ENCODE measurements at regions not wholly inside any gene's neighbourhood (a gene's known extent, or its start where the extent isn't known, plus 50 kb on each side); places are given as distances from the start of the nearest gene placed in this dataset.

DNA sequence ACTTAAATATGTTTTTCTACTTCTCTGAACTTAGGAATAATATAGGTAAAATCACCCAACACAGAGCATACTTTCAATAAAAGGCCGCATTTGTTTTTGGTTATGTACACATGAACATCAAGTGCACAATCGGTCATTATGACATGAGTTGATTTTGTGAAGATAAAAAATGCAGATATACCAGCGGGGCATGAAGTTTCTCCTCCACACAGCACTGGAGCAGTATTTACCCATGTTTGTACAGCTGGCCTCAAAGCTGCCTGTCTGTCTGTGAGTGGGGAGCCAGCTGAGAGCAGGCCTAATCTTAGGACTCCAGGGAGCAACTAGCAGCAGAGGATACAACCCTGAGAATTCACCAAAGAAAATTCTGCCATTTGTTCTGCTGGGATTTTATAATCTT lies 206.5 kb downstream of the TPBG start:
- intact Hi-C loops (cut with DNase I): no loop called here
- no peak overlapping the region for H3K27ac ChIP-seq
- H3K4me3 ChIP-seq: no peak overlapping the region
- DNase-seq (ENCODE audit: low spot score in 2 of 2): no peak
- no peaks in the 10 kb centered on the region for H3K36me3 ChIP-seq
- H3K9me3 ChIP-seq: no peaks in the 10 kb centered on the region
- TF ChIP-seq, protein P1, sequence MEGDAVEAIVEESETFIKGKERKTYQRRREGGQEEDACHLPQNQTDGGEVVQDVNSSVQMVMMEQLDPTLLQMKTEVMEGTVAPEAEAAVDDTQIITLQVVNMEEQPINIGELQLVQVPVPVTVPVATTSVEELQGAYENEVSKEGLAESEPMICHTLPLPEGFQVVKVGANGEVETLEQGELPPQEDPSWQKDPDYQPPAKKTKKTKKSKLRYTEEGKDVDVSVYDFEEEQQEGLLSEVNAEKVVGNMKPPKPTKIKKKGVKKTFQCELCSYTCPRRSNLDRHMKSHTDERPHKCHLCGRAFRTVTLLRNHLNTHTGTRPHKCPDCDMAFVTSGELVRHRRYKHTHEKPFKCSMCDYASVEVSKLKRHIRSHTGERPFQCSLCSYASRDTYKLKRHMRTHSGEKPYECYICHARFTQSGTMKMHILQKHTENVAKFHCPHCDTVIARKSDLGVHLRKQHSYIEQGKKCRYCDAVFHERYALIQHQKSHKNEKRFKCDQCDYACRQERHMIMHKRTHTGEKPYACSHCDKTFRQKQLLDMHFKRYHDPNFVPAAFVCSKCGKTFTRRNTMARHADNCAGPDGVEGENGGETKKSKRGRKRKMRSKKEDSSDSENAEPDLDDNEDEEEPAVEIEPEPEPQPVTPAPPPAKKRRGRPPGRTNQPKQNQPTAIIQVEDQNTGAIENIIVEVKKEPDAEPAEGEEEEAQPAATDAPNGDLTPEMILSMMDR (IDR thresholded peaks at IDR 0.05): no peak
- H3K4me1 ChIP-seq: no peaks in the 10 kb centered on the region
- no peaks in the 10 kb centered on the region for H3K27me3 ChIP-seq

DNA sequence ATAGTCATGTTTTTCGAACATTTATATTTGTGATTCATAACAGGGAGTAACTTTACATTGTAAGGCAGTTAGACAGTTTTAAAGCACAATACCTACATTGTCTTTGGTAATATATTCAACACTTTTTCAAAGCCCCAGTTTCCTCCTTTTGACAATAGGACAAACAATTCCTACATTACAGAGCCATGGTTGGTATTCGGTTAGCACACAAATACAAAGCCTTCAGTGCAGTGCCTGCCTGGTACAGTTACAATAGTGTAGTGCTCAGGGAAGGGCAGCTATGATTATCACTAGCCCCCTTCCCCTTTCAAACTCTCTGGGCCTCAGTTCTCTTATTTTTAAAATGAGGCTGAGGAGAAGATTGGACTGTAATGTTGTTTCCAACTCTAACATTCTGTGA lies 207.8 kb downstream of the TPBG start:
- intact Hi-C loops (cut with DNase I): no loop called here
- DNase-seq (ENCODE audit: low spot score in 2 of 2): no peak
- H3K4me1 ChIP-seq: no peaks in the 10 kb centered on the region
- H3K4me3 ChIP-seq: no peak overlapping the region
- TF ChIP-seq, protein P1 (IDR thresholded peaks at IDR 0.05): no peak
- no peaks in the 10 kb centered on the region for H3K27me3 ChIP-seq
- no peaks in the 10 kb centered on the region for H3K9me3 ChIP-seq
- no peaks in the 10 kb centered on the region for H3K36me3 ChIP-seq
- H3K27ac ChIP-seq: no peak overlapping the region

DNA sequence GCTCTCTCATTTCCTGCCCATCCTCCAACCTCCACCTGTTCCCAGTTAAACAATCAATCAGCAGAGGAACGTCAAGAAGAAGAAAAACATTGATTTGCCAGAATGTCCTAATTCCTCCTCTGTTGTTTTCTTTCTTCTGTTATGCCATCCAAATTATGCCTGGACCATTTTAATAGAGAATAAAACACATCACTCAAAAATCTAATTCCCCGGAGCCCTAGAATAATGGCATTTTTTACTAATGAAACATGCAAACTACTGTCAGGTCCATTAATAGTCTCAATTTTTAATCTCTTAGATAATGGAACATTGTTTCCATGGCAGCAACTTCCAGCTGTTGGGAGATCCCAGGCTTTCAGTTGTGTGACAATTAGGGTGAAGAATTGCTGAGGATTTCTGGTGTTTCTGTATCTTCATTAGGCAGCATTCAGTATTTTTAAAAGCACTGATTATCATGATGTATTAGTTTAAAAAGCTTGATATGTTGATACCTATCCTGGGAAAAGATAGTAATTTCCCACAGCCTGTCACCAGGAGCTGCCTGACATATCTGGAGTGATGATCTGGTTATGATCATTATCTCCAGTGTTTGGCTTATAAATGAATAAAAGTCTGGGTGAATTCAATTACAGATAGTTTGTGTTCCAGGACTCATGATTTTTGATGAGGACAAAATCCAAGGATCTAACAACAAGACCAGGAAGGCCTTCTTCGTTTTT lies 209.8 kb downstream of the TPBG start:
- Histone ChIP-seq H3K9me3 (peaks cover 0 to 4% of the 10 kb centered on the region in 2 donors), H3K4me3 (no peak overlapping the region), H3K27me3 (no peaks in the 10 kb centered on the region), H3K27ac (no peak overlapping the region), H3K4me1 (no peaks in the 10 kb centered on the region), H3K36me3 (no peaks in the 10 kb centered on the region)
- no peak for DNase-seq (ENCODE audit: low spot score in 2 of 2)
- TF ChIP-seq, protein P1 (IDR thresholded peaks at IDR 0.05): no peak
- intact Hi-C loops (cut with DNase I): no loop called here

DNA sequence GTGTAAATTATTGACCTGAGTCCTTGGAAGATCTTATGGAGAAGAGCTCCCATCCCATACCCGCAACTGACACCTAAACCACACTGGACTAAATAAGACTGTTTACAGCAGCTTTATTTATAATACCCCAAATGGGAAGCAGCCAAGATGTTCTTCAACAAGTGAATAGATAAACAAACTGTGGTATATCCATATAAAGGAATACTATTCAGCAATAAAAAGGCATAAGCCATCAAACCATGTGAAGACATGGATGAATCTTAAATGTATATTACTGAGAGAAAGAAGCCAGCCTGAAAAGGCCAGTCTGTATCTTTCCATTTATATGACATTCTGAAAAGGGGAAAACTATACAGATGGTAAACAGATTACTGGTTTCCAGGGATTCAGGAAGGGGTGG lies 212.7 kb downstream of the TPBG start:
- no peaks in the 10 kb centered on the region for H3K27me3 ChIP-seq
- H3K4me3 ChIP-seq: no peak overlapping the region
- H3K9me3 ChIP-seq: peaks cover 0 to 4% of the 10 kb centered on the region in 2 donors
- DNase-seq (ENCODE audit: low spot score in 2 of 2): no peak
- no peaks in the 10 kb centered on the region for H3K36me3 ChIP-seq
- no peak overlapping the region for H3K27ac ChIP-seq
- TF ChIP-seq, protein P1 (IDR thresholded peaks at IDR 0.05): no peak
- intact Hi-C loops (cut with DNase I): no loop called here
- H3K4me1 ChIP-seq: no peaks in the 10 kb centered on the region

DNA sequence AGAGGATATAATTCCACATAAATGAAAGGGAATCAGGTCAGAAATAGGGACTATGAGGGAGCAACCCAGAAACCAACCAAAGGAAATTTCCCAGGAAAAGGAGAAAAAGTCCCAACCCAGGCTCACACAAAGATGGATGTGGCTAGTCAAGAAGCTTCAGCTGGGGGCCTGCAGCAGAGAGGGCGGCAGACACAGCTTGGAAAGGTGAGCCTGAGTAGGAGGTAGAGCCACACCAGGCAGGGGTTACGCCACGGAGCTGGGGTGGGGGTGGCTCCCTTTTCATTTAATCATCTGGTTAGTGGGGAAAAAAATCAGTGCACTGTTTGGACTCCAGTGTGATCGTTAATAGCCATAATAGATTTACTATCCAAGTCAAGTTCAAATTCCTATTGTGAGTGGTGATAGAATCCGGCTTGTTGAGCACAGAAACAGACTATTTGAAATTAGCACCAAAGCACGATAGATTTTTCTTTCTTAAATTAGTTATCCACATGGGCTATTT lies 220.6 kb downstream of the TPBG start:
- no peak overlapping the region for H3K27ac ChIP-seq
- no peaks in the 10 kb centered on the region for H3K4me1 ChIP-seq
- no peak overlapping the region for H3K4me3 ChIP-seq
- TF ChIP-seq, protein P1 (IDR thresholded peaks at IDR 0.05): no peak
- H3K36me3 ChIP-seq: no peaks in the 10 kb centered on the region
- intact Hi-C loops (cut with DNase I): no loop called here
- no peaks in the 10 kb centered on the region for H3K27me3 ChIP-seq
- DNase-seq (ENCODE audit: low spot score in 2 of 2): no peak
- H3K9me3 ChIP-seq: no peaks in the 10 kb centered on the region

All from ascending aorta (tissue), 2 donors.